Trophoblast cell (in vitro differentiated cells and primary cell): ENCODE measurements at regions not wholly inside any gene's neighbourhood (a gene's known extent, or its start where the extent isn't known, plus 50 kb on each side); places are given as distances from the start of the nearest gene placed in this dataset.

ENCODE experiments used
- DNase-seq, 2 donors: peaks; one replicate each; pipeline ENCODE4 v3.0.0-alpha.2; 2016
- H2AFZ ChIP-seq: 2 replicates; pipeline ENCODE4 v1.6.1; 2013; ENCODE audit warnings: low read length, moderate library complexity, mild to moderate bottlenecking; ENCODE audit not compliant: insufficient read depth, poor library complexity
- H2AK5ac ChIP-seq: 2 replicates; pipeline ENCODE4 v1.6.1; 2013; ENCODE audit warnings: mild to moderate bottlenecking, low read length
- H2BK120ac ChIP-seq: 2 replicates; pipeline ENCODE4 v1.6.1; 2013; ENCODE audit warnings: low read length, mild to moderate bottlenecking, moderate library complexity; ENCODE audit not compliant: insufficient read depth, poor library complexity
- H2BK12ac ChIP-seq: 2 replicates; pipeline ENCODE4 v1.6.1; 2013; ENCODE audit warnings: mild to moderate bottlenecking, low read length, moderate library complexity
- H2BK5ac ChIP-seq: 2 replicates; pipeline ENCODE4 v1.6.1; 2013; ENCODE audit warnings: low read length, low read depth, moderate library complexity, mild to moderate bottlenecking; ENCODE audit not compliant: poor library complexity
- H3K14ac ChIP-seq: 2 replicates; pipeline ENCODE4 v1.6.1; 2013; ENCODE audit warnings: mild to moderate bottlenecking, low read length
- H3K18ac ChIP-seq: 2 replicates; pipeline ENCODE4 v1.6.1; 2013; ENCODE audit warnings: mild to moderate bottlenecking, low read length
- H3K23ac ChIP-seq: 2 replicates; pipeline ENCODE4 v1.6.1; 2013; ENCODE audit warnings: low read length
- H3K27ac ChIP-seq: 2 replicates; pipeline ENCODE4 v1.5.1; 2013; ENCODE audit warnings: low read depth, mild to moderate bottlenecking, inconsistent platforms, low read length, moderate library complexity
- H3K27me3 ChIP-seq: 2 replicates; pipeline ENCODE4 v1.6.1; 2013; ENCODE audit warnings: inconsistent platforms, mild to moderate bottlenecking, low read length, moderate library complexity; ENCODE audit not compliant: insufficient read depth
- H3K36me3 ChIP-seq, 2 experiments: 1 replicate in 1 of 2; 2 replicates in 1 of 2; pipeline ENCODE4 v1.6.1; 2013; ENCODE audit warnings: low read length in 2 of 2, mild to moderate bottlenecking in 2 of 2, moderate library complexity in 1 of 2; ENCODE audit not compliant: insufficient read depth in 2 of 2, control insufficient read depth in 1 of 2
- H3K4ac ChIP-seq: 2 replicates; pipeline ENCODE4 v1.6.1; 2013; ENCODE audit warnings: low read depth, mild to moderate bottlenecking, low read length, moderate library complexity
- H3K4me1 ChIP-seq, 2 experiments: 1 replicate in 1 of 2; 2 replicates in 1 of 2; pipeline ENCODE4 v1.6.1; 2013; ENCODE audit warnings: low read length in 2 of 2, mild to moderate bottlenecking in 2 of 2, moderate library complexity in 1 of 2; ENCODE audit not compliant: insufficient read depth in 2 of 2, control insufficient read depth in 1 of 2
- H3K4me2 ChIP-seq: 2 replicates; pipeline ENCODE4 v1.6.1; 2013; ENCODE audit warnings: inconsistent platforms, mild to moderate bottlenecking, low read length, moderate library complexity
- H3K4me3 ChIP-seq: 2 replicates; pipeline ENCODE4 v1.5.1; 2013; ENCODE audit warnings: mild to moderate bottlenecking, low read depth, low read length, inconsistent platforms
- H3K79me1 ChIP-seq: one replicate; pipeline ENCODE4 v1.6.1; 2013; ENCODE audit warnings: low read length
- H3K79me2 ChIP-seq: 2 replicates; pipeline ENCODE4 v1.6.1; 2013; ENCODE audit warnings: low read length, mild to moderate bottlenecking; ENCODE audit not compliant: control insufficient read depth, insufficient read depth, poor library complexity
- H3K9ac ChIP-seq: 2 replicates; pipeline ENCODE4 v1.6.1; 2013; ENCODE audit warnings: mild to moderate bottlenecking, low read length
- H3K9me3 ChIP-seq: 2 replicates; pipeline ENCODE4 v1.6.1; 2013; ENCODE audit warnings: low read depth, mild to moderate bottlenecking, control low read depth, inconsistent platforms, low read length; ENCODE audit not compliant: insufficient read depth
- H4K12ac ChIP-seq: 2 replicates; pipeline ENCODE4 v1.6.1; 2013; ENCODE audit warnings: low read depth, mild to moderate bottlenecking, low read length, moderate library complexity
- H4K8ac ChIP-seq: 2 replicates; pipeline ENCODE4 v1.6.1; 2013; ENCODE audit warnings: low read depth, mild to moderate bottlenecking, low read length, moderate library complexity
- H4K91ac ChIP-seq: one replicate; pipeline ENCODE4 v1.6.1; 2013; ENCODE audit warnings: low read depth, mild to moderate bottlenecking, low read length, moderate library complexity
- WGBS: extraction: QIAGEN DNeasy Blood & Tissue Kit; methylation state at CpG from one replicate; pipeline ENCODE4 v1.1.7; 2013; ENCODE audit warnings: missing lambda C conversion rate; ENCODE audit not compliant: insufficient read length, insufficient coverage; ENCODE audit errors: extremely low coverage; 5-methylcytosine and 5-hydroxymethylcytosine counted together

- no peak overlapping the region for H3K9ac ChIP-seq
- peaks cover 0 to 4% of the 10 kb centered on the region in 2 experiments for H3K4me1 ChIP-seq
- H2BK12ac ChIP-seq: no peak overlapping the region
- peak; percentile 72 to 83 for DNase-seq
- no peak overlapping the region for H4K12ac ChIP-seq
- H3K14ac ChIP-seq: no peak overlapping the region
- H3K79me2 ChIP-seq: no peaks in the 10 kb centered on the region
- no peak overlapping the region for H3K23ac ChIP-seq
- H2AFZ ChIP-seq: no peak overlapping the region
- no peak overlapping the region for H2BK5ac ChIP-seq
- no peak overlapping the region for H3K4me2 ChIP-seq
- no peaks in the 10 kb centered on the region for H3K27me3 ChIP-seq
- no peak overlapping the region for H3K27ac ChIP-seq
- H4K8ac ChIP-seq: no peak overlapping the region
- H4K91ac ChIP-seq: no peak overlapping the region
- H2BK120ac ChIP-seq: no peak overlapping the region
- H3K4me3 ChIP-seq: no peak overlapping the region
- no peak overlapping the region for H3K18ac ChIP-seq
- H3K9me3 ChIP-seq: no peaks in the 10 kb centered on the region
- H3K79me1 ChIP-seq: no peaks in the 10 kb centered on the region
- no peaks in the 10 kb centered on the region for H3K36me3 ChIP-seq
- no peak overlapping the region for H3K4ac ChIP-seq
- no peak overlapping the region for H2AK5ac ChIP-seq
- no CpG with 5 or more reads among the region's 3 CpGs for WGBS
Observed at GRCh38 chr2:58650781-58651180, 409.7 kb upstream of the FANCL start.

- H3K36me3 ChIP-seq: no peaks in the 10 kb centered on the region
- no peak overlapping the region for H4K91ac ChIP-seq
- no peak overlapping the region for H3K18ac ChIP-seq
- no peak overlapping the region for H3K4me3 ChIP-seq
- H4K8ac ChIP-seq: no peak overlapping the region
- peaks cover 0 to 4% of the 10 kb centered on the region in 2 experiments for H3K4me1 ChIP-seq
- H3K14ac ChIP-seq: no peak overlapping the region
- no peak overlapping the region for H3K23ac ChIP-seq
- H2AK5ac ChIP-seq: no peak overlapping the region
- H3K9ac ChIP-seq: no peak overlapping the region
- DNase-seq: no peak
- H3K9me3 ChIP-seq: no peaks in the 10 kb centered on the region
- H3K79me1 ChIP-seq: no peaks in the 10 kb centered on the region
- no peaks in the 10 kb centered on the region for H3K79me2 ChIP-seq
- no peak overlapping the region for H3K4me2 ChIP-seq
- no peak overlapping the region for H2AFZ ChIP-seq
- no peak overlapping the region for H2BK120ac ChIP-seq
- H3K27me3 ChIP-seq: no peaks in the 10 kb centered on the region
- H2BK5ac ChIP-seq: no peak overlapping the region
- no peak overlapping the region for H3K4ac ChIP-seq
- H4K12ac ChIP-seq: no peak overlapping the region
- H3K27ac ChIP-seq: no peak overlapping the region
- no CpG with 5 or more reads among the region's 2 CpGs for WGBS
- no peak overlapping the region for H2BK12ac ChIP-seq
Observed at GRCh38 chr2:58649756-58650155, 408.6 kb upstream of the FANCL start.

GRCh38 chr2:58645017-58645416 lies 403.9 kb upstream of the FANCL start:
- Histone ChIP-seq H3K9ac (no peak overlapping the region), H3K23ac (peak overlapping the region; percentile 74), H3K4me3 (no peak overlapping the region), H2BK120ac (no peak overlapping the region), H3K9me3 (no peaks in the 10 kb centered on the region), H4K8ac (no peak overlapping the region), H2BK12ac (no peak overlapping the region), H3K79me1 (no peaks in the 10 kb centered on the region), H2AFZ (no peak overlapping the region), H4K91ac (no peak overlapping the region), H3K27ac (no peak overlapping the region), H3K4ac (no peak overlapping the region), H2AK5ac (no peak overlapping the region), H2BK5ac (no peak overlapping the region), H3K4me2 (no peak overlapping the region), H3K4me1 (no peaks in the 10 kb centered on the region), H4K12ac (no peak overlapping the region), H3K36me3 (no peaks in the 10 kb centered on the region), H3K27me3 (no peaks in the 10 kb centered on the region), H3K79me2 (no peaks in the 10 kb centered on the region), H3K14ac (no peak overlapping the region), H3K18ac (no peak overlapping the region)
- no CpG with 5 or more reads among the region's 4 CpGs for WGBS
- DNase-seq: peak; percentile 9 to 43

- Histone ChIP-seq H3K9ac (no peak overlapping the region), H4K12ac (no peak overlapping the region), H4K8ac (no peak overlapping the region), H3K9me3 (no peaks in the 10 kb centered on the region), H2BK12ac (no peak overlapping the region), H2BK120ac (no peak overlapping the region), H4K91ac (no peak overlapping the region), H3K79me2 (no peaks in the 10 kb centered on the region), H2AK5ac (no peak overlapping the region), H3K36me3 (no peaks in the 10 kb centered on the region), H3K4me2 (no peak overlapping the region), H3K4me1 (no peaks in the 10 kb centered on the region), H3K23ac (no peak overlapping the region), H3K27ac (no peak overlapping the region), H3K4me3 (no peak overlapping the region), H3K14ac (no peak overlapping the region), H3K27me3 (no peaks in the 10 kb centered on the region), H2AFZ (no peak overlapping the region), H3K4ac (no peak overlapping the region), H3K18ac (no peak overlapping the region), H2BK5ac (no peak overlapping the region), H3K79me1 (no peaks in the 10 kb centered on the region)
- WGBS: no CpG with 5 or more reads among the region's 5 CpGs
- DNase-seq: no peak
Observed at GRCh38 chr2:58644451-58644850, 403.3 kb upstream of the FANCL start.
